ENCODE measurements at regions not wholly inside any gene's neighbourhood (a gene's known extent, or its start where the extent isn't known, plus 50 kb on each side); places are given as distances from the start of the nearest gene placed in this dataset.

DNA sequence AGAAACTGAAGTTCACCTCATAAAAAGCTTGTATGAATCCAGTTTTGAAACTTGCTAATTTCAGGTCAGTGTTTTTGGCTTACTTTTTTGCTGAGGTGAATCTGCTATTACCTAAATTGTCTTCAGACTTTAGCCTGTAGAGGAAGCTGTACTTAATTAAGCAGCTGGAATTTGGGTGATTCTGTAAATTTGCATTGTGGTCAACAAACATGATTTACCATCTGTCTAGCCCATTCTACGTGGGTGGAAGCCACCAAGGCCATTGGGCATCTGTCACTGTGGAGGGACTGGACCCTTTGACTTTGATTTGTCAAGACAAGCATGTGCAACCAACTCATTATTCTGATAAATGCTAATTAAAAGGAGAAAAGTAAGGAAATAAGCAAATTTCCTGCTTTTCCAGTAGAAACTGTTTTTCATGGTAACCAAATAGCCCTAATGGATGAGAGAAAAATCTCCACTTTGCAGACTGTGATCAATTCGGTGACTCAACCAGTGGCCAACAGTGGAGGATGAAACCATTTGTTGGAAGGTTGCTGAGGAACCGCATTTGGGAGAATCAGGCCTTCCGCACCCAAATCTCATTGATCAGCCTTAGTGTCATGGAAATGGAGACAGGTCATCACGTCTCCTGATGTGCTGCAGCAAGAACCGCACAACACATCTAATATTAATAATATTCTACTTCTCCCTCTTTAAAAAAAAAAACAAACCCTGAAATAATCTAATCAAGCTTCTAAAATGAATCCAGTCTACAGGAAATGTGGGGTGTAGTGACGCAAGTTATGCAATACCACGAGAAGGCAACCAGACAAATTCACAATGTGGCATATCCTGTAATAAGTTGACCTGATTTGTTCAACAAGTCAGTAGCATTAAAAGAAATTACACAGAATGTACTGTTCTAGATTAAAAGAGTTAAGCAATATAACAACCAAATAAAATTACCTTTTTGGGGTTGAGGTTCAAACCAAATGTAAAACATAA, 54.3 kb downstream of the GARRE1 start:
- no peak overlapping the region for H3K4me3 Mint-ChIP-seq (ENCODE audit: unreplicated experiment)
- DNase-seq (ENCODE audit: low read depth) (peak; percentile 29), FAIRE-seq (no peak)
- no peak overlapping the region for H3K4me2 ChIP-seq (ENCODE audit: low read length)
- peaks cover 11% of the 10 kb centered on the region for H3K36me3 Mint-ChIP-seq (ENCODE audit: low read depth, unreplicated experiment)
- H3K9me3 Mint-ChIP-seq (ENCODE audit: unreplicated experiment), result peaks cover 2% of the 10 kb centered on the region
- peaks cover 12% of the 10 kb centered on the region for H3K4me1 Mint-ChIP-seq (ENCODE audit: low read depth, unreplicated experiment)
- no peak overlapping the region for H2AFZ ChIP-seq (ENCODE audit: low read depth, low read length)
- no peaks in the 10 kb centered on the region for H3K9me3 ChIP-seq (ENCODE audit: insufficient read depth, low read depth, low read length)
- no peak overlapping the region for H3K27ac ChIP-seq (ENCODE audit: low read depth, low read length)
- peaks cover 9% of the 10 kb centered on the region for H3K4me1 ChIP-seq (ENCODE audit: insufficient read depth, low read length)
- TF ChIP-seq EZH2 (IDR thresholded peaks at IDR 0.05; ENCODE audit: insufficient read depth, low read length), result no peak
- TF ChIP-seq, protein P1, sequence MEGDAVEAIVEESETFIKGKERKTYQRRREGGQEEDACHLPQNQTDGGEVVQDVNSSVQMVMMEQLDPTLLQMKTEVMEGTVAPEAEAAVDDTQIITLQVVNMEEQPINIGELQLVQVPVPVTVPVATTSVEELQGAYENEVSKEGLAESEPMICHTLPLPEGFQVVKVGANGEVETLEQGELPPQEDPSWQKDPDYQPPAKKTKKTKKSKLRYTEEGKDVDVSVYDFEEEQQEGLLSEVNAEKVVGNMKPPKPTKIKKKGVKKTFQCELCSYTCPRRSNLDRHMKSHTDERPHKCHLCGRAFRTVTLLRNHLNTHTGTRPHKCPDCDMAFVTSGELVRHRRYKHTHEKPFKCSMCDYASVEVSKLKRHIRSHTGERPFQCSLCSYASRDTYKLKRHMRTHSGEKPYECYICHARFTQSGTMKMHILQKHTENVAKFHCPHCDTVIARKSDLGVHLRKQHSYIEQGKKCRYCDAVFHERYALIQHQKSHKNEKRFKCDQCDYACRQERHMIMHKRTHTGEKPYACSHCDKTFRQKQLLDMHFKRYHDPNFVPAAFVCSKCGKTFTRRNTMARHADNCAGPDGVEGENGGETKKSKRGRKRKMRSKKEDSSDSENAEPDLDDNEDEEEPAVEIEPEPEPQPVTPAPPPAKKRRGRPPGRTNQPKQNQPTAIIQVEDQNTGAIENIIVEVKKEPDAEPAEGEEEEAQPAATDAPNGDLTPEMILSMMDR (IDR thresholded peaks at IDR 0.05; ENCODE audit: insufficient read depth, low read depth, low read length), result no peak
- H3K36me3 ChIP-seq (ENCODE audit: insufficient read depth, low read length), result peaks cover 13% of the 10 kb centered on the region
- peaks cover 61% of the 10 kb centered on the region for H3K79me2 ChIP-seq (ENCODE audit: insufficient read depth, low read length)
- H3K4me3 ChIP-seq (ENCODE audit: insufficient read depth, low read depth, low read length), result no peak overlapping the region
- no peak overlapping the region for H3K27ac Mint-ChIP-seq (ENCODE audit: unreplicated experiment)
- H3K27me3 Mint-ChIP-seq (ENCODE audit: low read depth, unreplicated experiment), result no peaks in the 10 kb centered on the region
- H4K20me1 ChIP-seq (ENCODE audit: insufficient read depth, low read length), result peaks cover 22% of the 10 kb centered on the region
- H3K9ac ChIP-seq (ENCODE audit: low read length), result no peak overlapping the region
- no peaks in the 10 kb centered on the region for H3K27me3 ChIP-seq (ENCODE audit: insufficient read depth, low read length)

DNA sequence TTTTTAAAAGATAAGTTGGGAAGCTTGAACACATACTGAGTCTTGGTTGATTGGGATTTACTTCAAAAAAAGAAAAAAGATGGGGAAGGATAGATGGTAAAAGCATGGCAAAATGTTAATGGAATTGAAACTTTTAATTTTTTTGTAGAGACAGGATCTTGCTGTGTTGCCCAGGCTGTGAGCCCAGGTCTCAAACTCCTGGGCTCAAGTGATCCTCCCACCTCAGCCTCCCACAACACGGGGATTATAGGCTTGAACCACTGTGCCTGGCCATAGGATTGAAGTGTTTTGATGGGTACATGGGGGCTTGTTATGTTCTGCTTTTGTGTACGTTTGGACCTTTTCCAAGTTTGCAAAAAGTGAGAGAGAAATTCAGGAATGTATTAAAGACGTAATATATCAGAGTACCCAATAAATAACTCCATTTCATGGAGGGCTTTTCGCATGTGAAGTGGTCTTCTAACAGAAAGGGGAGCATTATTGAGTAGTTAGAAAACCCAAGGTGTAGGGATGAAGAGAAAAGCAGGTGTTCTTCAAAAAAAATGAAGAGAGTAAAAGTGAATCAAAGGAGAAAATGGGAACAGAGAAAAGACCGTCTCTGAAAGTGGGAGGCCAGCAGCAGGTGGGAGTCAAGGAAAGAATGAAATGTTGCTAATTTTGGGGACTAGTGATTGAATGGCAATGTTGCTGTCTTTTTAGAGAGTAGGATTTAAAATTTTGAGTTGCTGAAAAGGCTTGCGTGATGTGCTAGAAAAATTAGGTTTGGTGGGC, 55.2 kb downstream of the GARRE1 start:
- H3K4me3 ChIP-seq (ENCODE audit: insufficient read depth, low read depth, low read length), result no peak overlapping the region
- H3K9me3 ChIP-seq (ENCODE audit: insufficient read depth, low read depth, low read length), result no peaks in the 10 kb centered on the region
- H3K79me2 ChIP-seq (ENCODE audit: insufficient read depth, low read length), result peaks cover 64% of the 10 kb centered on the region
- H2AFZ ChIP-seq (ENCODE audit: low read depth, low read length), result no peak overlapping the region
- H3K4me1 ChIP-seq (ENCODE audit: insufficient read depth, low read length), result peaks cover 10% of the 10 kb centered on the region
- Mint-ChIP-seq H3K27me3 (ENCODE audit: low read depth, unreplicated experiment) (no peaks in the 10 kb centered on the region), H3K4me3 (ENCODE audit: unreplicated experiment) (no peak overlapping the region), H3K36me3 (ENCODE audit: low read depth, unreplicated experiment) (peaks cover 9% of the 10 kb centered on the region), H3K27ac (ENCODE audit: unreplicated experiment) (no peak overlapping the region), H3K9me3 (ENCODE audit: unreplicated experiment) (peaks cover 2% of the 10 kb centered on the region), H3K4me1 (ENCODE audit: low read depth, unreplicated experiment) (peaks cover 16% of the 10 kb centered on the region)
- H4K20me1 ChIP-seq (ENCODE audit: insufficient read depth, low read length), result peaks cover 22% of the 10 kb centered on the region
- peaks cover 11% of the 10 kb centered on the region for H3K36me3 ChIP-seq (ENCODE audit: insufficient read depth, low read length)
- H3K4me2 ChIP-seq (ENCODE audit: low read length), result no peak overlapping the region
- H3K27ac ChIP-seq (ENCODE audit: low read depth, low read length), result no peak overlapping the region
- DNase-seq (ENCODE audit: low read depth) (no peak), FAIRE-seq (no peak)
- H3K27me3 ChIP-seq (ENCODE audit: insufficient read depth, low read length), result no peaks in the 10 kb centered on the region
- TF ChIP-seq, protein P1 (IDR thresholded peaks at IDR 0.05; ENCODE audit: insufficient read depth, low read depth, low read length), result no peak
- no peak for TF ChIP-seq EZH2 (IDR thresholded peaks at IDR 0.05; ENCODE audit: insufficient read depth, low read length)
- H3K9ac ChIP-seq (ENCODE audit: low read length), result no peak overlapping the region
